T47D (cell line): ENCODE measurements at regions not wholly inside any gene's neighbourhood (a gene's known extent, or its start where the extent isn't known, plus 50 kb on each side); places are given as distances from the start of the nearest gene placed in this dataset.

ENCODE experiments used
- DNase-seq, 2 experiments: peaks; one replicate each; pipeline versions ENCODE4 v3.0.0 to v3.0.0-alpha.2; 2011 to 2012; ENCODE audit warnings: low read depth in 1 of 2, low spot score in 1 of 2
- JUND ChIP-seq: IDR thresholded peaks from 2 replicates; pipeline ENCODE4 v1.6.1; 2012; ENCODE audit warnings: low read depth
- in situ Hi-C: cut with HindIII; loops from 2 replicates; pipeline ENCODE4 v1.10.0; 2016; ENCODE audit warnings: low sequenced_read_pairs, low pct_unique_long_range_greater_than_20kb

DNA sequence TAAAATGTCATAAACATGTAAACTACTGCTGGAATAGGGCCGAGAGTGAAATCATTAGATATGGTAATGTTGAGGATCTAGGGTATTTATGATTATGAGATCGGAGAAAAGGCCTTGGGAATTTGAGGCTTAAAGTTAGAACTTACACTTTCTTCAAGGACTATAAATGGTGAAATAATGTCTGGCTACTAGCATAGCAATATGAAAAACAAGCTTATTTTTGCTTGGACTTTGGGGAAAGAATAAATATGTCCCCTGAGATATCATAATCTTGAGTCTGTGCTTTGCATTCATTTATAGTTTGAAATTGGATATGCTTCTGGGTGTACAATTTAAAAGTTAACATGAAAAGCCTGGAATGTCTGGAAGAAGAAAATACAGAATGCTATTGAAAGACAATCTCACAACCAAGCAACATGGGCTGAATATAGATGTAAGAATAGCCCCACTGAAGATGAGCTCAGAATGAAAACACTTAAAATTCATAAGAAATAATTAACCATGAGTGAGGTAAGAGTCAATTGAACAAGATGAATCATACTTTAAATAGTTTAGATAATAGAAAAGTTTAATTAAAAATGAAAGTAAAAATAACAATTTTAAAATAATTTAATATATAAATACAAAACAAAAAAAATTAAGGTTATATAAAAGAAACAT, 1555.4 kb upstream of the MIR17HG start:
- DNase-seq: no peak
- no peak for TF ChIP-seq JUND
- in situ Hi-C loops: no loop called here

DNA sequence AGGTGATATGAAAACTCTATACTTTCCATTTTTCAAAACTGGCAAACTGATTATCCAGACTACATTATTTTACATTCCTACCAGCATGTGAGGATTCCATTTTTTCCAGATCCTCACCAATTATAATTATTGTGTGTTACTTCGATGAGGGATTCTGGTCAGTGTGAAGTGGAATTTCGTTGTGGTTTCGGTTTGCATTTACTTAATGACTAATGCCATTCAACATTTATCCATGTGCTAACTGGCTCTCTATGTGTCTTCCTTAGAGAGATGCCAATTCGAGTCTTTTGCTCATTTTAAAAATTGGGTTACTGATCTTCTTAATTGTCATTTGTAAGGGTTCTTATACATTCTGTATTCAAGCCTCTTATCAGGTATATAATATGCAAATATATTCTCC, 1551.3 kb upstream of the MIR17HG start:
- peak in 1 of 2 experiments; percentile 8 for DNase-seq
- TF ChIP-seq JUND: no peak
- in situ Hi-C loops: no loop called here

DNA sequence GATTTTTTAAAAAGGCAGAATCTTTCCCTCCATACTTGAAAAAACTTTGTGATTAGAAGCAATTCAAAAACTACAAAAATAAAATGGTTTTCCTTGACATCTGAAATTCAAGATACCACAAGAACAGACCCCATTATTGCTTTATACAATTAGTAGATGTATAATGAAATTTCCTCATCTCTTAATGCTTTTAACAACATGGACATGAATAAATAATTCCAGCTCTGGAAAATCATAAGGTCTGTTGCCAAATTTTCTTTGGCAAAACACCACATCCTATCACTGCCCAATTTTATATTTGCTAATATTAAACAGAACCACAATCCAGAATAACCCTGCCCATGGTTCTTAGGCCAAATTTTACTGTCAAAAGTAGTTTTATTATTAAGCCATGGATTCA, 1543.6 kb upstream of the MIR17HG start:
- in situ Hi-C loops: no loop called here
- DNase-seq: no peak
- TF ChIP-seq JUND: no peak

DNA sequence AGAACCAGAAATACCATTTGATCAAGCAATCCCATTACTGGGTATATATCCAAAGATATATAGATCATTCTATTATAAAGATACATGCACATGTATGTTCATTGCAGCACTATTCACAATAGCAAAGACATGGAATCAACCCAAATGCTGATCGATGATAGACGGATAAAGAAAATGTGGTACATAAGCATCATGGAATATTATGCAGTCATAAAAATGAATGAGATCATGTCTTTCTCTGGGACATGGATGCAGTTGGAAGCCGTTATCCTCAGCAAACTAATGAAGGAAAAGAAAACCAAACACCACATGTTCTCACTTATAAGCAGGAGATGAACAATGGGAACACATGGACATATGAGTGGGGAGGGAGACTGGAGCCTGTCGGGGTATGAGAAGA, 1540.9 kb upstream of the MIR17HG start:
- TF ChIP-seq JUND: no peak
- in situ Hi-C loops: no loop called here
- no peak for DNase-seq

DNA sequence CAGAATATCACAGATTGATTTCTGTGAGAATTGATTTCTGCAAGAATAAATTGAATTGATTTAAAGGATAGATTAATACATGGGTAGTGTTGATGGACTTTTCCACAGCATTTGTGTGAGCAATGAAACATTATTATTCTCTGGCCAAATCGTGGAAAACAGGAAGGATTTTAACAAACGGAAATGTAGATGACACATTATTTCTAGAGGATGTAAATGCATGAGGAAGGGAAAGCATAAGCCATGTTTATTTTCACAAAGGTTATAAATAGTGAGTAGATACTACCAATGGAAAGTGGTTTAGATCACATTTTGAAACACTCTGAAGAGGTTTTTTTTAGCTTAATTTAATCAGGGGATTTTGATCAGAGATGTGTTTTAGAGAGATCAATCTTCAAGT, 1534.6 kb upstream of the MIR17HG start:
- TF ChIP-seq JUND: no peak
- no peak for DNase-seq
- in situ Hi-C loops: no loop called here

DNA sequence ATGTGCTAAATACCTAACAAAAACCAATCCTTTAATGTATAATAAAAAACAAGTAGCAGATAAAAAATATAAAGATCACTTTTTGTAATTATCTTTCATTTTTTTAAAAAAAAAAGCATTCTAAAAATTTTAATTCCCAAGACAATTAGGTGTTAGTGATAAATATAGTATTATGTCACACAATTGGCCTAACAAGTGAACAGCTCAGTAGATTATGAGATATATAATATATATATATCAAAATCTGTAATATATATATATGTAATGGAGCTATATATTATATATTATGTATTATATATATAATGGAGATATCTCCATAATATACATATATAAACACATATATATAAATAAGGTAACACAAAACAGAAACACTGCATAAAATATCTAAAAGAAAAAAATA, 1531.1 kb upstream of the MIR17HG start:
- no peak for DNase-seq
- in situ Hi-C loops: no loop called here
- TF ChIP-seq JUND: no peak

DNA sequence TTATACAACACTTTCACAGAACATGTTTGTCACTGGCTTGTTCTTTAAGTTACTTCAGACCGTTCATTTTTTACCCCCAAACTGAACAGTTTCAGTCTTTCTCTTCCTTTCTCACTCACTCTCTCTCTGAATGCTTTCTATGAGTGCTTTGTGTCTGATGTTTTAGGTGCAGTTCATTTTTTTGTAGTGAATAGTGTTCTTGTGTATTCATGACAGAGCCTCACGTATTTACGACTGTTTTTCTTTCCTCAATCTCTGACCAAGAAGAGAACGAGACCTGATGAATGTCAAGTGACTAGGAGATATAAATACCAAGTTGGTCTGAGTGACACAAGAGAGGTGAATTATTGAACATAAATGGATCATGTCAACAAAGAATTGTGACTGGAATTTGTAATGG, 1525.0 kb upstream of the MIR17HG start:
- no peak for TF ChIP-seq JUND
- in situ Hi-C loops: no loop called here
- no peak for DNase-seq

DNA sequence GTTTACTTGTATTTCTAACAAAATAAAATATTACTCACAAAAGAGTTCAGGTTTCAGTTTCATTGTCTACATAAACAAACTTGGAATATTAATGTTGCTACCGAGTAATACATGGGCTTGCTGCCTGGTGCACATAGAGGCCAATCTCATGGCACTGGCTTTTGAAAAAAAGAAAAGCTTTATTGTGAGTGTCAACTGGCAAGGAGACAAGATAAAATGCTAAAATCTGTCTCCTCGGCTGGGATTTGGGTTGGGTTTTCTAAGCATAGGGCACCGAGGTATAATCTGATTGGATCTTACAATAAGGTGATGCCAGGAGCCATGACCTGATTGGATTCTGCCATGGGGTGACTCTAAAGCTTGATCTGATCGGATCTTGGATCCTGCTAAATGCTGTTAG, 1519.9 kb upstream of the MIR17HG start:
- no peak for TF ChIP-seq JUND
- in situ Hi-C loops: no loop called here

DNA sequence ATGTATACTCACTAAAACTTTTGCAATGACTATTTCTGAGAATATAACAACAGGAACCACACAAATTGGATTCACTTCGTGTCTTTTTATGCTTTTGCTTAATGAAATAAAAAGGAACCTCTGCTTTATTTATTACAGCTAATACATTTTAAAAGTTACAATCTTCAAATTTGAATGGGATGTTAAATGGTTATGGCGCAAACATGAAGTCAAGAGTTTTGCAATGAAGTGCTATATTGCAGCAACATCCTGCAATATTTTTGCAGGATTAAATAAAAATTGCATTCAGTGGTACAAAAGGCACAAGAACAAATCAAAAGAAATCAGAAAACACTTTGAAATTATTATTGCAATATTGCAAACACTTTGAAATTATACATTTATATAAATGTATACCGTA, 1519.0 kb upstream of the MIR17HG start:
- no peak for TF ChIP-seq JUND

More for the DNA sequence above, 1519.9 kb upstream of the MIR17HG start:
- DNase-seq: no peak

DNA sequence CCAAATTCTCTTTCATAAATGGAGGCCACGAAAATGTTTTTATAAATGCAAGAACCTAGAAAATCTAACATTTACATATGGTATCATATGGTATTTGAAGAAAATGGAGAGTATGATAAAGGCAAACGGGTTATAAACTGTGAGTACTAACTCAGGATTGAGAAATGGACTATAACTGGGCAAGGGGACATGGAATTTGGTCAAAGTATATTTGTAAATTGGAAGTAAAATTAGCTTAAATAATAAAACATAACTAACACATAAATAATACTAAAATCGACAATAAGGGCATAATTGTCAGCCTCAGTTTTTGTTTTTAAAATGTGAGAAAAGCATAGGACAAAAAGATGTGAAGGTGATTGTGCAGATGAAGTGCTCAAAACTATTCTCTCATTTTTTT, 1516.3 kb upstream of the MIR17HG start:
- no peak for DNase-seq
- TF ChIP-seq JUND: no peak
- in situ Hi-C loops: no loop called here

More for the DNA sequence above, 1519.0 kb upstream of the MIR17HG start:
- in situ Hi-C loops: no loop called here
- no peak for DNase-seq

DNA sequence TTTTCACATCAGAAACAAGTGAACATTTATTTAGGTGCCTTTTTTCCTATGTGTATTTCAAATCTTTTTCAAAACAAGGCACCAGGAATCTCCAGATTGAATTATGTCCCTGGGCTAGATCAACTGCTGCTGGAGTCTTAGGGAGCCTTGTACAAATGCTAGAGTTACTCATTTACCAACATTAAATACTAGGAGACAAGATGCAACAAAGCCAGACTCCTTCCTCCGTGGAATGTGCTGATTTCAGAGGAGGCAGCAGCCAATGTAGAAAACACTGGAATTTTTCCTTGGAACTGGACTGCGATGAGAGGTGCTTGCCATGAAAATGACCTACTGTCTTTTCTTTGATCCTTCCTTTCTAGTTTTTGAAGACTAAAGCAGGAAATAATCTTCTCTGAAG, 1514.7 kb upstream of the MIR17HG start:
- TF ChIP-seq JUND: no peak
- in situ Hi-C loops: no loop called here
- DNase-seq: no peak

DNA sequence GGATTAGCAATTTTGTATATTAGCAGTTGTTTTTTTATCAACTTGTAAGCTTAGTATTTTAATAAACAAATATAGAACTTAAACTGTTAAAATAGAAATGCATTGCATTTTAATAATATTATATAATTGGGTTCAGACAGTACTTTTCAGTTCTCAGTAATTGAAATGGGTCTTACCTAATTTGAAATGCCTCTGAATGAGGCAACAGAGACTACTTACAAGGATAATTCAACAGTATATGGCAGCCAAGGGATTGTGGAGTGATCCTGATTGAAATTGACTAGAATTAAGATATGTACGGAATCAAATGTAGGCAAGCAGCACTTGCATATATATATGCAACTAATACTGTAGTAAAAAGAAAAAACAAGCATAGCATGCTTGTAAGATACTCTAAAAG, 1503.9 kb upstream of the MIR17HG start:
- no peak for DNase-seq
- in situ Hi-C loops: no loop called here
- TF ChIP-seq JUND: no peak

DNA sequence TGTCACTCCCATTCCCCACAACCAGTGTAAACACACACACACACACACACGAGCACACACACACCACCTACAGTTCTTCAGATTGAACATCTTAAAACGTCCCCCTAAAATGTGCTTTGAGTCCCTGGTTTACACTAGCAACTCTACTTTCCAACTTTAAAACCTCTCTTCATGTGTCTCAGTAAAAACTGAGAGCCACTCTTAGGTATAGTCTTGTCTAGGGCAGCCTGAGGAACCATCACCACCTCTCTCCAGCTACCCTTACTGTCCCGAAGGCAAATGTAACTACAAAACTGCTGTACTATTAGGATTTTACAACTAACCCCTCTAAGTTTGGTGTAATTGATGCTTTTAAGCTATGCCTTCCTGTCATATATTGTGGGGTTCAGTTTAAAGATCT, 1501.6 kb upstream of the MIR17HG start:
- in situ Hi-C loops: no loop called here
- no peak for TF ChIP-seq JUND
- no peak for DNase-seq

DNA sequence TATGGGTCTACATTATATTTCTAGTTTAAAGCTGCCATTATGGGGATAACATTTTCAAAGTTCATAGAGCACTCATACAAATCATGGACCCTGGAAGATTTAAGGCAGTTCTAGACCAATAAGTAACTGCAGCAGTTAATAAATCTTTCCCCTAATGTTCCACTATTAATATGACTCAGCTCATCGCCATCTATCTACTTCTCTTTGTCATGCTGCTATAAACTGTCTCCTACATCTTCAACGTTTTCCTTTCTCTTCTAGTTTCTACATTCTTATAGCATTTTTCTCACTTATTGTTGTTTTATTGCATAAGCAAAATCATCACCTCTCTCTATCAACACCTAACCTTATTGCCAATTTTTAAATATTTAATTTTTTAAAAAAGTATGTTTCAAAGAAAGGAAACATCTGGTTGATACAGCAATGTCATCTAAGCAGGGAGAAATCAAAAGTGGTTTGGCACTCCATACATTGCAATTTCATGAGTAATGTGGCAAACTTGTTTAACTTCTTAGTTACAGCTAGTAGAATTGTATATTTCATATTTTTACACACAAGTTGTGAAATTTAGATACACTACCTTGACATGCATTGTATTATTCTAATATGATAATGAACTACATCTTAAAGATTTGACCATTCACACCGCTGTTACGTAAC, 1500.4 kb upstream of the MIR17HG start:
- in situ Hi-C loops: no loop called here
- no peak for DNase-seq
- TF ChIP-seq JUND: no peak
